ENCODE measurements at regions not wholly inside any gene's neighbourhood (a gene's known extent, or its start where the extent isn't known, plus 50 kb on each side); places are given as distances from the start of the nearest gene placed in this dataset.

DNA sequence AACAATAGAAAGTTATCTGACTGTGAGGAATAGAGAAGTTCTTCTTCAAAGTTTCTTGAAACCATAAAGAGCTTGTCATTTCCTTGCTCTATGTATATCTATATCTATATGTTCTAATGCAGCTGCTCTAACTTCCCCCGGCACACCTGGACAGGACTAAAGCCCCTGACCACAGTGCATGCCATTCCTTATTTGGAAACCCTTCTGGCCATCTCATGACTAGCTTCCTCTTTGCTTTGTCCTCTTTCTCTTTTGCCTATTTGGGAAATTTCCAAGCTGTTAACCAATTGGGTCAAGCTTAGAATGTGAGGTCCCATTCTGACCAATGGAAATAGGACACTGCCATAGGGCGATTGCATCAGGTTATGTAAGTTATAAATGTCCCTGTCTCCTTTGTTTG lies 1481.1 kb downstream of the STIM2 start:
- TF ChIP-seq, protein P1, sequence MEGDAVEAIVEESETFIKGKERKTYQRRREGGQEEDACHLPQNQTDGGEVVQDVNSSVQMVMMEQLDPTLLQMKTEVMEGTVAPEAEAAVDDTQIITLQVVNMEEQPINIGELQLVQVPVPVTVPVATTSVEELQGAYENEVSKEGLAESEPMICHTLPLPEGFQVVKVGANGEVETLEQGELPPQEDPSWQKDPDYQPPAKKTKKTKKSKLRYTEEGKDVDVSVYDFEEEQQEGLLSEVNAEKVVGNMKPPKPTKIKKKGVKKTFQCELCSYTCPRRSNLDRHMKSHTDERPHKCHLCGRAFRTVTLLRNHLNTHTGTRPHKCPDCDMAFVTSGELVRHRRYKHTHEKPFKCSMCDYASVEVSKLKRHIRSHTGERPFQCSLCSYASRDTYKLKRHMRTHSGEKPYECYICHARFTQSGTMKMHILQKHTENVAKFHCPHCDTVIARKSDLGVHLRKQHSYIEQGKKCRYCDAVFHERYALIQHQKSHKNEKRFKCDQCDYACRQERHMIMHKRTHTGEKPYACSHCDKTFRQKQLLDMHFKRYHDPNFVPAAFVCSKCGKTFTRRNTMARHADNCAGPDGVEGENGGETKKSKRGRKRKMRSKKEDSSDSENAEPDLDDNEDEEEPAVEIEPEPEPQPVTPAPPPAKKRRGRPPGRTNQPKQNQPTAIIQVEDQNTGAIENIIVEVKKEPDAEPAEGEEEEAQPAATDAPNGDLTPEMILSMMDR (IDR thresholded peaks at IDR 0.05; ENCODE audit: insufficient read depth, low read depth, low read length), result no peak
- H3K4me3 ChIP-seq (ENCODE audit: low read depth, low read length), result no peak overlapping the region
- no peak for DNase-seq (ENCODE audit: low read depth)

DNA sequence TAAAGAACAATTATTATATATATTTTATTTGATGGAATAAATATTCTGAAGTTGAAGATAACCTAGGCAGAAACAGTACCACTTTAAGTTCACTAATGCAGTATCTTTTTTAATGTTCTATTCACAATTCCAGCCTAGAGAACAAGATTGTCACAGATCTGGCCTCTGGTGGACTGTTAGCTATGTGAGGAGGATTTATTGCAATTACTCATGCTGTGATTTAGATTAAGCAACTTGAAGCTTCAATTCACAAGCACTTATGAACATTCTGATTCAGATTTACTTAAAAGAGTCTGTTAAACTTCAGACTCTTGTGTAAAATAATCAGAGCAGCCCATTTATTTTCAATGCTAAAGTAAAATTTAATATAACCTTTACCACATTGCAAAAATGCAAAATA lies 1489.8 kb downstream of the STIM2 start:
- H3K4me3 ChIP-seq (ENCODE audit: low read depth, low read length), result no peak overlapping the region
- TF ChIP-seq, protein P1 (IDR thresholded peaks at IDR 0.05; ENCODE audit: insufficient read depth, low read depth, low read length), result no peak
- peak; percentile 38 for DNase-seq (ENCODE audit: low read depth)

DNA sequence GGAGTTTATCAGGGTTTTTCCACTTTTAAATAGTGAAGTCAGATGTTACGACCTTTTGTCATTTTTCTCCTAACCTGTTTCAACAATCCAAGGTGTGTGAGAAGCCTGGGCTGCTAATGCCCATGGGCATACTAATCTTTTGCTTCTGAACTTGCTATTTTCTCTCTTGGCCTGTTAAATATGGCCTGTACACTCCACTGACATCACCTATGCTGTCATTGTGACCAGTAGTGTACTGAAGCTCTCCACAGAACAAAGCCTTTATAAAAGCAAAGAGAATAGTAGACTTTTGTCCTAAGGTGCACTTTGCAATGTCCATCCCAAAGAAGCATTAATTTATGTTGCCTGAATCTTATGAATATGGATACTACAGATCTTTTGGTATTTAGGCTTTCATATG lies 1490.5 kb downstream of the STIM2 start:
- H3K4me3 ChIP-seq (ENCODE audit: low read depth, low read length), result no peak overlapping the region
- TF ChIP-seq, protein P1 (IDR thresholded peaks at IDR 0.05; ENCODE audit: insufficient read depth, low read depth, low read length), result no peak

DNA sequence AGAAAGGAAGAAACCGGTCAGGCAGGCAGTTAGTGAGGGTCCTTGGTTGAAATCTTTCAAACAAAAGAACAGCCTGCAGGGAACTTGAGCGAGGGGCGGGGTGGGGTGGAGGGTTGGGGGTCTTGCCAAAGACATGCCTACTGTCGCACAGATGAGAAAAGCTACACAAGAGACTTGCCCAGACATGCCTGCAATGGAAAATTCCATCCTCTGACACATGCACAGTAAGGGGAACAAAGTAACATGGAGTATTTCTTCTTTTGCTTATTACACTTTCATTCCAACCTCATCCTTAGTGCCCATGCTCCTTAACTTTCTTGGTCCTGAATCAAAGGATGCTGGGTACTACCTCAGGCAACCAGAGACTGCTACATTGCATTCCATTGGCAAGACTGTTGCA lies 1491.2 kb downstream of the STIM2 start:
- TF ChIP-seq, protein P1 (IDR thresholded peaks at IDR 0.05; ENCODE audit: insufficient read depth, low read depth, low read length), result no peak
- no peak overlapping the region for H3K4me3 ChIP-seq (ENCODE audit: low read depth, low read length)
- DNase-seq (ENCODE audit: low read depth), result no peak

More for the DNA sequence above, 1490.5 kb downstream of the STIM2 start:
- DNase-seq (ENCODE audit: low read depth), result no peak

DNA sequence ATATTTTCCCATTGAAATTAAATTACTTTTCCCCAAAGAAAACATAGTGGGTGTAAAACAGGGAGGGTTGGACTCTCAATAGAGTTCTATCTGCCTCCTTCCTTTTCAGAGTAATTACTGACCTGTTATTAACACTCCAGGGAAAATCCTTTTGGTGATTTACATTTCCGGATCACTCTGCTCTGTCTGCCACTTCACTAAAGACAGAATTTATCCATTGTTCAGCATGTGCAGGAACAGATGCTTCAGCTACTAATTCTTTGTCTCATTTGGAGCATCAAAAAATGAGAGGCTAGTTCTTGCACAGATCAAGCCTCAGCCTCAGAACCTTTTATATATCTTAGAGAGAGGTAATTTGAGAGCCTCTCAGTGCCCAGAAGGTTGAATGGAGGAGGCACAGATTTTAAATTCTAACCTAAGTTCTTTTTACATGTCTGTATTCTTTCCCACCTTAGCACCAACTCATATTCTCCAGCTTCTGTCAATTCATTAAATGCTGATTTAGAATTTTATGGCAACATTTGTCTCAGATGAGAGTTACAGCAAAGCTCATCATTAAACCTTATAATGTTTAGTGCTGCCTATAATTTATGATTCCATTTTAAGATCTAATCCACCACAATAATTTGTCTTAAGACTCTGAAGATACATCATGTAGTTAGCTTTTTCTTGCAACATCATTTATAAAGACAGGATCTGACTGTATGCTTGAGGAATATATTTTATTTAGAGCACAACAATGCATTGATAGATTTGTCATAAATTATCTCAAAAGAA lies 1494.4 kb downstream of the STIM2 start:
- H3K4me3 ChIP-seq (ENCODE audit: low read depth, low read length), result no peak overlapping the region
- TF ChIP-seq, protein P1 (IDR thresholded peaks at IDR 0.05; ENCODE audit: insufficient read depth, low read depth, low read length), result no peak
- no peak for DNase-seq (ENCODE audit: low read depth)

DNA sequence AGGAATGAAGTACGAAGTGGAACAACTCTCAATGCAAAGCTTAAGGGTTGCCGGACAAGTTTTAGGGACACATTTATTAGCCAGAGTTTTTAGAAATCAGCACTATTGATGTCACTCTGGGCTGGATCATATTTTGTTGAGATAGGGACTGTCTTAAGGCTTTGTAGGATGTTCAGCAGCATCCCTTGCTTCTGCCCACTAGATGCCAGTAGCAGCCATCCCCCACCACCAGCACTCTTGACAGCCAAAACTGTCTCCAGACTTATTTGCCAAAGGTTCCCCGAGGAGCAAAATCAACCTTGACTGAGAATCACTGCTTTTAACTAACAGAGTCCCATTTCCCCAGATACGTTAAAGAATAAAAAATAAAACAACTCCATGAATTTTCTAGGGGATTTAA lies 1497.3 kb downstream of the STIM2 start:
- no peak for DNase-seq (ENCODE audit: low read depth)
- TF ChIP-seq, protein P1 (IDR thresholded peaks at IDR 0.05; ENCODE audit: insufficient read depth, low read depth, low read length), result peak; percentile 16
- H3K4me3 ChIP-seq (ENCODE audit: low read depth, low read length), result no peak overlapping the region

DNA sequence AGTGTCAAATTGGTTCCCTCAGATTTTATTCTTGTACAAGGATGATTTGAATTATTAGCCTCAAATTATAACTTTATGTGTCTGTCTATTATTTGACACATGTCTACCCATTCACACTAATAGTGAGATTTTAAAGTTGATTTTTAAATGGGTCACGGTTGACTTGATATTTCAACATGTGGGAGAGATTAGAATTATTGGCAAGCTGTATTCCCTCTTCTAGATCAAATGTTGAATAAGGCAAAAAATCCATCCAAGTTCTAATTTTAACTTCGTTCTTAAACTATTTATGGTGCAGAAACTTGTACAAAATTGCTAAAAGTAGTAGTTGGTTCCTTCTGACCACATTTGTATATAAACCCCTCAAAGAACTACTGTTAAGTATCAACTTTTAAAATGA lies 1498.0 kb downstream of the STIM2 start:
- no peak overlapping the region for H3K4me3 ChIP-seq (ENCODE audit: low read depth, low read length)
- no peak for DNase-seq (ENCODE audit: low read depth)
- TF ChIP-seq, protein P1 (IDR thresholded peaks at IDR 0.05; ENCODE audit: insufficient read depth, low read depth, low read length), result no peak
